HEK293 (cell line): ENCODE measurements at regions not wholly inside any gene's neighbourhood (a gene's known extent, or its start where the extent isn't known, plus 50 kb on each side); places are given as distances from the start of the nearest gene placed in this dataset.
A peak's percentile ranks its signal among the peaks of the same experiment; 100 is the strongest.
"Not testable (repeated sequence)": the region's sequence is repeated elsewhere in the genome, so short reads cannot be mapped to it uniquely, and the experiment has no call there.

Source experiments
- CTCF ChIA-PET: fragments of 350-600 bp; formaldehyde crosslinking; extraction: SDS; loops from one replicate; lab custom pipeline; 2021; ENCODE audit warnings: antibody characterized with exemption; lab: Yijun Ruan, JAX
- POLR2A ChIA-PET: fragments of 300-600 bp; formaldehyde crosslinking; extraction: SDS; loops from one replicate; lab custom pipeline; 2020; ENCODE audit warnings: antibody characterized with exemption, inconsistent platforms; lab: Yijun Ruan, JAX
- H3K27ac ChIP-seq: fragments of 200-500 bp; sonication (Bioruptor generic); 2 replicates; pipeline ENCODE4 v1.5.1; 2014; ENCODE audit warnings: low read depth, low read length, control low read depth, inconsistent platforms; ENCODE audit errors: extremely low read depth
- H3K36me3 ChIP-seq, 2 experiments: fragments of 200-500 bp in 1 of 2; sonication (Bioruptor generic) in 1 of 2; 1 replicate in 1 of 2; 2 replicates in 1 of 2; pipeline ENCODE4 v1.5.1; 2014 to 2017; ENCODE audit warnings: inconsistent platforms in 2 of 2, low read length in 2 of 2; ENCODE audit not compliant: control insufficient read depth in 2 of 2, insufficient read depth in 1 of 2
- H3K4me1 ChIP-seq: fragments of 200-500 bp; sonication (Bioruptor generic); 2 replicates; pipeline ENCODE4 v1.5.1; 2014; ENCODE audit warnings: mild to moderate bottlenecking, low read length, inconsistent platforms; ENCODE audit not compliant: control insufficient read depth, insufficient read depth
- H3K4me3 ChIP-seq: 2 replicates; pipeline ENCODE4 v1.5.1; 2011; ENCODE audit warnings: low read depth, mild to moderate bottlenecking, control low read depth, low read length, moderate library complexity
- H3K9me3 ChIP-seq: fragments of 200-500 bp; sonication (Bioruptor generic); 2 replicates; pipeline ENCODE4 v1.5.1; 2014; ENCODE audit warnings: low read depth, low read length, inconsistent platforms; ENCODE audit not compliant: control insufficient read depth, insufficient read depth
- CTCF ChIP-seq: fragments of 450-650 bp; formaldehyde crosslinking; IDR thresholded peaks from 2 replicates; pipeline ENCODE4 v1.5.1; 2016; ENCODE audit warnings: missing biosample characterization, missing genetic modification characterization
- GLI4 ChIP-seq: fragments of 450-650 bp; formaldehyde crosslinking; IDR thresholded peaks from 2 replicates; pipeline ENCODE4 v1.5.1; 2016; ENCODE audit warnings: missing biosample characterization, missing genetic modification characterization
- KLF8 ChIP-seq: fragments of 450-650 bp; formaldehyde crosslinking; IDR thresholded peaks from 2 replicates; pipeline ENCODE4 v1.5.1; 2016; ENCODE audit warnings: missing biosample characterization, missing genetic modification characterization
- PBX3 ChIP-seq: sonication (generic); formaldehyde crosslinking; IDR thresholded peaks from 2 replicates; pipeline ENCODE4 v1.8.1; 2022; ENCODE audit warnings: mild to moderate bottlenecking, moderate library complexity, missing genetic modification reagents
- SCRT2 ChIP-seq: fragments of 450-650 bp; formaldehyde crosslinking; IDR thresholded peaks from 2 replicates; pipeline ENCODE4 v1.5.1; 2016; ENCODE audit warnings: missing biosample characterization, missing genetic modification characterization
- ZFP41 ChIP-seq: fragments of 450-650 bp; formaldehyde crosslinking; IDR thresholded peaks from 2 replicates; pipeline ENCODE4 v1.5.1; 2016; ENCODE audit warnings: missing biosample characterization, missing genetic modification characterization, borderline replicate concordance
- ZNF214 ChIP-seq: fragments of 450-650 bp; formaldehyde crosslinking; IDR thresholded peaks from 2 replicates; pipeline ENCODE4 v1.5.1; 2017; ENCODE audit warnings: missing biosample characterization, mild to moderate bottlenecking, missing genetic modification characterization, borderline replicate concordance
- ZNF26 ChIP-seq: fragments of 450-650 bp; formaldehyde crosslinking; IDR thresholded peaks from 2 replicates; pipeline ENCODE4 v1.5.1; 2016; ENCODE audit warnings: missing biosample characterization, missing genetic modification characterization
- ZNF266 ChIP-seq: fragments of 450-650 bp; formaldehyde crosslinking; IDR thresholded peaks from 2 replicates; pipeline ENCODE4 v1.5.1; 2016; ENCODE audit warnings: missing biosample characterization, missing genetic modification characterization, low read depth
- ZNF394 ChIP-seq: fragments of 450-650 bp; formaldehyde crosslinking; IDR thresholded peaks from 2 replicates; pipeline ENCODE4 v1.5.1; 2016; ENCODE audit warnings: missing biosample characterization, missing genetic modification characterization, mild to moderate bottlenecking, moderate library complexity, borderline replicate concordance
- ZNF555 ChIP-seq: fragments of 450-650 bp; formaldehyde crosslinking; conservative IDR thresholded peaks from 2 replicates; pipeline ENCODE4 v1.5.1; 2017; ENCODE audit warnings: missing biosample characterization, mild to moderate bottlenecking, missing genetic modification characterization, inconsistent platforms
- ZNF585B ChIP-seq: fragments of 450-650 bp; formaldehyde crosslinking; IDR thresholded peaks from 2 replicates; pipeline ENCODE4 v1.5.1; 2016; ENCODE audit warnings: missing biosample characterization, missing genetic modification characterization
- ZNF654 ChIP-seq: fragments of 450-650 bp; formaldehyde crosslinking; IDR thresholded peaks from 2 replicates; pipeline ENCODE4 v1.5.1; 2016; ENCODE audit warnings: low read depth, missing biosample characterization, missing genetic modification characterization
- ZNF791 ChIP-seq: fragments of 450-650 bp; formaldehyde crosslinking; IDR thresholded peaks from 2 replicates; pipeline ENCODE4 v1.5.1; 2016; ENCODE audit warnings: missing biosample characterization, missing genetic modification characterization

GRCh38 chr6:4218619-4219317 lies 83.4 kb upstream of the ECI2 start:
- peak; percentile 18; the same call in 1 of the 2 replicates for TF ChIP-seq ZNF585B
- H3K36me3 ChIP-seq, POLR2A ChIA-PET, H3K4me1 ChIP-seq, H3K9me3 ChIP-seq, H3K4me3 ChIP-seq, H3K27ac ChIP-seq: not testable (repeated sequence)
- CTCF ChIA-PET = interaction anchor here (1.0 kb wide), 1 partner anchor 8 kb away, joined by 4 read pairs; no protein-coding TSS in a partner anchor

- no peak overlapping the region for H3K27ac ChIP-seq
- no peaks in the 10 kb centered on the region; the same call in 1 of the 2 replicates for H3K9me3 ChIP-seq
- TF ChIP-seq ZFP41 (no peak), PBX3 (CRISPR knock-in tag) (no peak), ZNF26 (tag by site-specific recombination) (no peak), ZNF791 (tag by site-specific recombination) (no peak), GLI4 (tag by site-specific recombination) (no peak), ZNF555 (tag by site-specific recombination) (no peak), ZNF214 (tag by site-specific recombination) (no peak), KLF8 (no peak), SCRT2 (tag by site-specific recombination) (no peak), ZNF266 (tag by site-specific recombination) (no peak)
- no peaks in the 10 kb centered on the region for H3K4me1 ChIP-seq
- no peak overlapping the region for H3K4me3 ChIP-seq
- H3K36me3 ChIP-seq = no peaks in the 10 kb centered on the region
- ChIA-PET CTCF (interaction anchor here (0.6 to 1.5 kb wide), 7 partner anchors 12 to 162 kb away, joined by 3 to 9 read pairs (median 3); no protein-coding TSS in a partner anchor), POLR2A (no interaction called here)
Measured at GRCh38 chr6:4212588-4212987, 77.2 kb upstream of the ECI2 start.

GRCh38 chr6:4210629-4211419 lies 75.4 kb upstream of the ECI2 start:
- Histone ChIP-seq H3K9me3 (no peaks in the 10 kb centered on the region; the same call in 1 of the 2 replicates), H3K36me3 (no peaks in the 10 kb centered on the region), H3K27ac (no peak overlapping the region), H3K4me1 (no peaks in the 10 kb centered on the region), H3K4me3 (no peak overlapping the region)
- TF ChIP-seq CTCF (tag by site-specific recombination) = peak; percentile 39; the same call in 1 of the 2 replicates
- no peak for TF ChIP-seq ZNF394 (tag by site-specific recombination)
- peak; percentile 47 for TF ChIP-seq ZNF654
- ChIA-PET POLR2A (no interaction called here), CTCF (interaction anchor here (0.6 to 2.3 kb wide), 40 partner anchors 8 to 795 kb away, joined by 3 to 16 read pairs (median 4); a partner anchor contains a TSS)
